C1 segment of cervical spinal cord (tissue), 14 donors: ENCODE measurements at regions not wholly inside any gene's neighbourhood (a gene's known extent, or its start where the extent isn't known, plus 50 kb on each side); places are given as distances from the start of the nearest gene placed in this dataset.

Source experiments
- DNase-seq, 14 donors: peaks; one replicate each; lab custom pipeline; 2025; lab: John Stamatoyannopoulos, UW

GRCh38 chr14:101351769-101352168, 209.5 kb upstream of the DIO3 start:
- no peak for DNase-seq

DNA sequence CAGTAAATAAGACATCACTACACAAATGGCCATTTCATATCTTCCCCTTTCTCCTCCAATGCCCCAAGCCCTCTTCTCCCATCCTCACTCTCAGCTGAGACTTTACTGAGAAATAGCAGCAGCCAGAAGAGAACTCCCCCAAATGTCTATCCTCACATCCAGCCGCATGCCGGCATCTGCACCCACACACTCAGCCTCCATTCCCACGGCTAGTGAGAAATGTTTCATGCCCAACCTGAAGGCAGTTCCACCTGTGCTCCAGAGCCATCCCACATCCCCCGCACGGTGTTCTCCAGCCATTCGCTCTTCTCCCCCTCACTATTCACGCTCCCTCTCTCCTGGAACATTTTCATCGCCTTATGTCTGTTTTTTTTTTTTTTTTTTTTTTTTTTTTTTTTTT, 208.7 kb upstream of the DIO3 start:
- no peak for DNase-seq

- DNase-seq: no peak
Measured at GRCh38 chr14:101353422-101353821, 207.9 kb upstream of the DIO3 start.

DNA sequence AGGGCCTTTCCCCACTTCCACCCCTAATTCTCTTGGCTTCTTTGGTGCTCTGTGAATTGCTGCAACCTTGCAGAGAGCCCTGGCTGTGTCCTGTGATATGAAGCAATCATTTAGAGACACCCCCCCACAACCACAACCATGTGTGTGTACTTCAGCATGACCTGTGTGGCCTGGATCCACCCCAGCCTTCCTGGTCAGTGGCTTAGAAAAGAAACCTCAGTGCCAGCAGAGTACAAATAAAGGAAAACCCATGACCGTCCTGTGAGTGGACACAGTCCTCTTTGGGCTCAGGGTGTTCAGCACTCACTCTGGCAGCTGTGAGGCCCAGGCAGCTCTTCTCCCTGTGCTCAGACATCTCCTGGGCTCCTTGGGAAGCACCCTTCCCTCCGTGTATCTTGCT, 206.6 kb upstream of the DIO3 start:
- no peak for DNase-seq

DNA sequence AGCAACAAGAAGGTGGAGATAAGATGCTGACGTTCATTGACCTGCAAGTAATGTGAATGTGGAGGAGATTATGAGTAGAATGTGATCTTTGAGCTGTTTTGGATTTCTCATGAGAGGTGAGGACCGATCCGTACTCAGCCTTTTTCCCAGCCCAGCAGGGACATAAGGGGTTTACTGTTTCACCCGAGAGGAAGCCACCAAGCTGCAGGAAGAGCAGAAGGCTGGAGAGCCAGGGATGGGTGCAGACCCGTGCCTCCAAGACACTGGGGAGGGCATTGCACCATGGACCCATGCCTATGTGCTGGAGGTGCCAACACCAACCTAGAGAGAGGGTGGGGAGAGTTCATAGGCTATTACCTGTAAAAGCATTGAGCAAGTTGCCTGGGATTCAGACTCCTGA, 206.0 kb upstream of the DIO3 start:
- no peak for DNase-seq

GRCh38 chr14:101357038-101357437, 204.3 kb upstream of the DIO3 start:
- no peak for DNase-seq

- no peak for DNase-seq
Measured at GRCh38 chr14:101357559-101358319, 203.6 kb upstream of the DIO3 start.

DNA sequence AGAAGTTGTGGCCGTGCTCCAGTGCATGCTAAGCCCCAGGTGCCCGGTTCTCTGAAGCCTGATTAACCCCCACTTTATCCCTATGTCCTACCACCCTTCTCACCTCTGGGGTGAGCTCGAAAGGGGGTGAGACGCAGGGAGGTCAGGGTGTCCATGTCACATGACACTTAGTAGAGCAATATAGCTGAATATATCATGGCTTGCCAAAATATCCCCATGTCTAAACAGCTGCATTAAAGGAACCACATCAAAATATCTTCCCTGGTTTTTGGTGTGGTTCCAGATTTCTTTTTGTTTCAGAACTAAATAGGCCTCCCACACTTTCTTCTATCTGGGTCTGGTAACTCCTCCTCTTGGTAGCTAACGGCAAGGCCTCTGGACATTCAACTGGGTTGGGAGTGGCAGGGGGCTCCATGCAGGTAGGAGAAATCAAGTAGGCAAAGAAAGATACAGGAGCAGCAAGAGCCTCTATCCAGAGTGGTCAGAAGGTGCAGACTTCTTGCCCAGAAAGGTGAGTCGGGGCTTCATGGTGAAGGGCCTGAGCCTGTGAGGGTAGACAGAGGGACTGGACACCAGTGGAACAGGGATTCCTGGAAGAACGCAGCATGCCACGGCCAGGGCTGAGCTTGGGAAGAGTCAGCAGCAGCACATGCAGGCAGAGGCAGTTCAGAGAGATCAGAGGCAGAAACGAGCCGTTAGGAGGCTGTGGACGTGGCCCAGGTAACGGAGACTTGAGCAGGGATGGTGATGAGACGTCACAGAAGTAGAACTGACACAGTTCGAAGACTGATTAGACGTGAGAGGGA, 202.8 kb upstream of the DIO3 start:
- no peak for DNase-seq

- no peak for DNase-seq
Measured at GRCh38 chr14:101359221-101360053, 201.9 kb upstream of the DIO3 start.

GRCh38 chr14:101360054-101360911, 201.0 kb upstream of the DIO3 start:
- DNase-seq: no peak

- DNase-seq: no peak
Measured at GRCh38 chr14:101361044-101361443, 200.3 kb upstream of the DIO3 start.

DNA sequence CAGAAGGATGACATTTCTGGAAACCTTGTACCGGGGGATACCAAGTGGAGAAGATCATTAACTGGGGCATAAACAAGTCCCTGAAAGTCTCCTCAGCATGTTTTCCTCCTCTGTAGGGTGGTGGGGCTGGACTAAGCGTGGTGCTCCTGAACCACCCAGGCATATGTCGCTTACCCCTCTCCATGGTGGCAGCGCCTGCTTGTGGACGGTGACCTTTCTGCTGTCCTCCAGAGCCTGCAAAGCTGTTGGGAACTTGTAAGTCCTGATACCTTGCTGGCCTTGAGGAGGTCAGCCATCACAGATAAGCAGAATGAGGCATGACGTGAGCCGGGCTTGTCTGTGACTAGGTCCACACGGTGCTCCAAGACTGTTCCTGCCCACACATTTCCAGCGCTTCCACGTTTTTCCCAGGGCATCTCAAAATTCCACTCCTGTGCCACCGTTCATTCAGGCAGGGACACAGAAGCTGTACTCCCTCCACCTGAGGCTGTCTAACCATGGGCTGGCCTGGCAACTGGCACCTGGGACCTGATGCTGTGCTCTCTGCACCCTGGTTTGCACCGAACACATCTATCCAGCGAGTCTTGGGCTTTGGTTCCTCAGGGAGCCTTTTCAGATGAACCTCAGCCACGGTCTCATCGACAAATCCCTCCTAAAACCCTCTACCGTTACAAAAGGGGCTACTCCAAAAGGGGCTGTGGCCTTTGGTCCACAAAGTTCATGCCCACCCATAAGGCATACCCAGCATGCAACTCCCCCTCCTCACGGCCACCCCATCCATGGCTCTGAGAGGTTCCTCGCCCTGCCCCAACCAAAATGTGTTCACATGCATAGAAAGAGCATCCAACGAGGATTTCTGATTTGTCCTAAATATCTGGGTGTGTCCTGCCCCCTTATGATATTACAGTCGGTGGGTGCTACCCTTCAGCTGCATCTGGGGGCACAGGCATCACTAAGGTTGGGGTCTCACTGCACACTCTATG, 199.6 kb upstream of the DIO3 start:
- no peak for DNase-seq

DNA sequence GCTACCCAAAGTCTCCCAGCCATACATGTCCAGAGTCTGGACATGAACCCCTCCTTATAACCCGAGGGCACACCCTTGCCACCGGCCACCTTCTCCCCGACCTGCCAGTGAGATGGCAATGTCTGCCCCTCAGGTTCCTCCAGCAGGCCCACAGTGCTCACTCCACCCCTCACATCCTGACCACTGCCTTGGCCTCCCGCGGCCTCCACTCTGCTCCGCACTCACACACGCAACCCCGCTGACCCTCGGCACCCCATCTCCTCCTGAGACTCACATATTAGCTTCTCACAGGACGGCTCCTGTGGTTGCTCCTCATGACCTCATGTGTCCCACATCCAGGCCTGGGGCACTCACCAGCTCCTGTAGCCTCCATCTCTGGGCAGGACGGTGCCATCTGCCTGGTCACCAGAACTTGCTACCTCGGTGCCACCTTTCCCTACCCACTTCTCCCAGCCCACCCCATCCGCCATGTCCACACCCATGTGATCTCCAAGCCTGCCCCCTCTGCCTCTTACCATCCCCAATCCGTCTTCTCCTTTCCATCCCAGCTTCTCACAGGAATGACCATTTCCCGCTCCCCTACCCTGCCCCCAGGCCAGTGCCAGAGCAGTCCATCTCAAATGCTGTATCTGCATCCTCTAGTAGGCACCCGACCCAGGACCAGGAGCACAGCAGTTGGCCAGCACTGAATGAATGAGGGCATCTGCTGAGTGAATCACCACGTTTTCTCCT, 198.6 kb upstream of the DIO3 start:
- no peak for DNase-seq

DNA sequence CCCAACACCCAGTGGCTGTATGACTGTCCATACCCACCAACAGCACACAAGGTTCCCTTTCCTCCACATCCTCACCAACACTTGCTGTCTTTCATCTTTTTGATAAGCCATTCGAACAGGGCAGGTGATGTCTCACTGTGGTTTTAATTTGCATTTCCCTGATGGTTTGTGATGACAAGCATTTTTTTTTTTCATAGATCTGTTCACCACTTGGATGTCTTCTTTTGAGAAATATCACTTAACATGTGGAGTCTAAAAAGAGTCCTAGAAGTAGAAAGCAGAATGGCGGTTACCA, 198.1 kb upstream of the DIO3 start:
- no peak for DNase-seq

DNA sequence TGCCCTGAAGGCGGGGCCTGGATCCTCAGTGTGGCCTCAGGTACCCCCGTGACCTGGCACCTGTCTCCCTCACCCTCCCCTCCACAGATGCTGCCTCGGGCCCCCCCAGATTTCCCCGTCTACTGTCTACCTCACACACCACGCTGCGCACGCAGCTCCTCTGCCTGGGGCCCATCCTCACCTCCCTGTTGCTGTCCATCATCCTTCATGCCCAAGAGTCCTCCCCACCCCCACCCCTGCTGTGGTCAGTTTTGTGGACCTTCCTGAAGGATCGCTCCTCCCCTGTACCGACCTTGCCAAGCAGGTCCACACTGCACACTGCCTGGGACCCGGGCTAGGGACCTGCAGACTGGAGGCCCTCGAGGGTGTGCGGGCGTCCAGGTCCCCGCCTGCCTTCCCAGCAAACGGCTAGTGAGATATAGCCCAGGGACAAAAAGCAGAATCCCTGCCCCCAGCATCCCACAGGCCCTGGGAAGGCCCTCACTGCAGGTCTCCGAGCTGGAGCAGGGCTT, 197.4 kb upstream of the DIO3 start:
- no peak for DNase-seq

GRCh38 chr14:101364503-101365328, 196.6 kb upstream of the DIO3 start:
- no peak for DNase-seq

- no peak for DNase-seq
Measured at GRCh38 chr14:101365329-101366158, 195.8 kb upstream of the DIO3 start.
